HG02970 (cell line): ENCODE measurements at regions not wholly inside any gene's neighbourhood (a gene's known extent, or its start where the extent isn't known, plus 50 kb on each side); places are given as distances from the start of the nearest gene placed in this dataset.

Experiments
- ATAC-seq: cut with Tn5 transposase; IDR thresholded peaks from one replicate; pipeline ENCODE4 v1.9.1; 2021; ENCODE audit warnings: mild to moderate bottlenecking, moderate library complexity, moderate number of reproducible peaks; ENCODE audit not compliant: unreplicated experiment, low FRiP score

- no peak for ATAC-seq
These were observed 89.2 kb upstream of the MYCN start for GRCh38 chr2:15851076-15851693.

- ATAC-seq, result no peak
These were observed 87.5 kb upstream of the MYCN start for GRCh38 chr2:15852811-15853210.

DNA sequence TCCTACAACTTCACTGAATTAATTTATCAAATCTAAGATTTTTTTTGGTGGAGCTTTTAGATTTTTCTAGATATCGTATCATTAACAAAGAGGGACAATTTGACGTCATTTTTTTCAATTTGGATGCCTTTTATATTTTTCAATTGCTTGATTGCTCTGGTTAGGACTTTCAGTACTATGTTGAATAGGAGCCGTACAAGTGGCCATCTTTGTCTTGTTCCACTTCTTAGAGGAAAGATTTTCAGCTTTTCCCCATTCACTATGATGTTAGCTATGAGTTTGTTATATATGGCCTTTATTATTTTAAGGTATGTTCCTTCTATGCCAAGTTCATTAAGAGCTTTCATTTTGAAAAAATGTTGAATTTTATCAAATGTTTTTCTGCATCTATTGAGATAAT lies 86.4 kb upstream of the MYCN start:
- ATAC-seq, result no peak

DNA sequence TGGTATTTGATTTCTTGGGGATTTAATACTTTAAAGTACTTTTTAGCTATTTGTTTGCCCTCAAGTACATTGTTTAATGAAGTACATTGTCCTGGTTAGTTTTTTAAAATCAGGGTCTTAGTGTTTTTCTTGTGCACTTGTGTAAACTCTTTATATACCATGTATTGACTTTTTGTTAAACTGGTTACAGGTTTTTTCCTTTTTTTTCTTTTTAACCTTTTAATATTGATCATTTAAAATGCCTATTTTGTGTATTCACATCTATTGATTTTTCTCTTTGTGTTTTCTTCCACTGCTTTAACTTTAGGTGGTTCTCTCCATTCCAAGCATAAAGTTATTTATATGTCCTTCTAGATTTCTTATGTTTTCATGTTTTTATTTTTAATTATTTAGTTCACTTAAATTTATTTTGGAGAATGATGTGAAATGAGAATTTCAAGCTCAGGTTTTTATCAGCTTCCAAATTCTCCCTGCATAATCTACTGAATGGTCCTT lies 84.5 kb upstream of the MYCN start:
- ATAC-seq, result no peak

GRCh38 chr2:15856318-15856717 lies 84.0 kb upstream of the MYCN start:
- no peak for ATAC-seq

DNA sequence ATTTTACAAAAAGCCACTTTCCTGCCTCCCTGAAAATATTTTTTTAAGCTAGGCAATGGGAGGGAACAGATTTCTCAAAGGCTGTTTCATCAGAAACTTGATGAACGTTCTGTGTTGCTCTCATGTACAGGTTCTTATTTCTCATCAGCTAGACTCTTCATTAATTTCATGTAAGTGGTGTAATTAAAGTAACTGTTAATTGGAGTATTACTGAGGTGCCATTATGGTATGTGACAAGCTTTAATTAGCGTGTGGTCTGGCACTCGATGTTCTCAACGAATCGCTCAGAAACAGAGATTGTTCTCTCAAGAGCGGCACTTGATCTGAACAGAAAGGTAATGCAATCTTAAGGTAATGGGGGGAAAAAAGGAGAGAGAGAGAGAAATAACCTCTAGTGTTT lies 81.9 kb upstream of the MYCN start:
- ATAC-seq, result no peak

DNA sequence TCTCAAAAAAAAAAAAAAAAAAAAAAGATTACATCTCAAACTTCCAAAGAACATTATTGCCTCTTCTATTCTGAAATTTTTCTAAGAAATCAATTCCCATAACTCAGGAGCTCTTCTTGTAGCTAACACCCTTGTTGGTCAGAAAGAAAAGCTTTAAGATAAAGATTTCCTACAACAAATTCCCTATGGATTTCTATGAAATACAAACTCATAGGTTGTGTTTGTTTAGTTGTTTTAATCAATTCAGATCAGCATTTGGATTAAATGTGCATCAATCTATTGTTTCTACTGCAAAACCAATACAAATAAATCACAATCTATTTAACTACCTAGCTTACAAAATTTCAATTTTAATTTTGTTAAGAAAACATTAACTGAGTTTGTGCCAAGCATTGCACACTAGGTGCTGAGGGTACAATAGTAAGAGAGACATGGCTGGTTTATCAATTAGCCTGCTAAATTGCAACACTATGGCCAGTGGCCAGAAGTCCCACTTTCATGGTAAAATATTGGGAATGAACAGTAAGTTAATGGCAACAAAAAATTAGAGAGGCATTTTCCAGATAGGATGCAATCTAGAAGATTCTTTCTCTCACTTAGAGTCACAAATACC lies 80.2 kb upstream of the MYCN start:
- ATAC-seq, result no peak

DNA sequence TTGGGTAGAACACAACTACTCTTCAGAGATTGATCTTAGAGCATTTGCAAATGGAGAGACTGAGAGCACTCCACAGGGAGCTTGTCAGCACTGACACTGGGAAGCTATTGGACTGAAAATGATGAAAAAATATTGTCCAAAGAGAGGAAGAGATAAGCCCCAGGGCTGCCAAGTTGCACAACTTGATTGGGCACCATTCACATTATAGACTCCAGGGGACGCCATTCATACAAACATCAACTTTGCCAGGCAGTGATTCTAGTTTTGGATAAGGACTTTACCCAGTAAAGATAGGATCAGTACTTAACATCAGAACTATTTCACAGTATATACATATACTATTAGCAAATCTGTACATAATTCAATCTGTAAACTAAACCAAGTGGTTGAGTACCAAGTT lies 79.6 kb upstream of the MYCN start:
- no peak for ATAC-seq

DNA sequence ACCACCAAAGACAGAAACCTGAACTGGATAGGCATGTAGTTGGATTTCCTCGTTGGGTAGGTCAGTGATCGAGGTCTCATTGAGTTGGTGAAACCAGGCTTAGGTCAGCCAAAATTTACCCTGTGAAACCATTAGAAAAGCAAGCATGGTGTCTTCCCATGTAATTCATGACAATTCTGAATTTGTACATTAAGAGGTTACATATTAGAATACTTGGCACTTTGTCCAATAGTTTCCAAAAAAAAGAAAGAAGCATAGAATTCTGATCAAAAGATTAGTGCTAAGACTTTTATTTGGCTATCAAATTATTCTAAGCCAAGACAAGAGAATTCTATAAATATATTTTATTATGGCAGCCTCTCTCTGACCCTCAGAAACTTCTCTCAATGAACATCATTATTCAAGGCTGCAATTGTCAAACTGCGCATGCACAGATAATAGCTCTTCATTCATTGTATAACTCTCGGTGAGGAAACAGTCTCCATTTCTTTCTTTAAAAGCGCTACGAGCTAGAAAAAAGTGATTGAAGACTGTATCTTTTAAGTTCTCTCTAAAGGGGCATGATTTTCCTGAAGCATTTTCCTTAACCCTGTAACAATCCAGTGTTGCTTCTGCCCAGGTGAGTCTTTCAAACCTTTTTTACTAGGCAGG lies 79.1 kb upstream of the MYCN start:
- no peak for ATAC-seq

GRCh38 chr2:15861898-15862297 lies 78.5 kb upstream of the MYCN start:
- ATAC-seq, result no peak

GRCh38 chr2:15863089-15863488 lies 77.3 kb upstream of the MYCN start:
- ATAC-seq, result no peak

DNA sequence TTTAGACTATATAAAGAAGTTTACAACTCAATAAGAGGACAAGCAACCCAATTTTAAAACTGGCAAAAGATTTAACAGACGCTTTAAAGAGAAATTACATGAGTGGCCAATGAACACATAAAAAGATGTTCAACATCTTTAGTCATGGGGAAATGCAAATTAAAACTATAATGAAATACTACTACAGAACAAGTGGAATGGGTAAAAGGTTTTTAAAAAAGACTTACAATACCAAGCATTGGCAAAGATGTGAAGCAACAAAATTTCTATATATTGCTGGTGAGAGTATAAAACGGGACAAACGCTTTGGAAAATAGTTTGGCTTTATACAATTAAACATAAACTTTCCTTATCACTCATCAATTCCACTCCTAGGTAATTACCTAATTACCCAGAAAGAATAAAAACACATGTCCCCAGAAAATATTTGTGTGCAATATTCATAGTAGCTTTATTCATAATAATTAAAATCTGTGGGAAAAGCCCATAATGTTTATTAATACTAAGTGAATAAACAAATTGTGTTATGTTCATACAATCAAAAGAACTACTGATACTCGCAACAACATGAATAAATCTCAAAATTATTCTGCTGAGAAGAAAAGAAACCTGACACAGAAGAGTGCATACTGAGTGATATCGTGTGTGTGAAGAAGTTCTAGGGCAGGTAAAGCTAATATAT lies 76.7 kb upstream of the MYCN start:
- ATAC-seq, result no peak

DNA sequence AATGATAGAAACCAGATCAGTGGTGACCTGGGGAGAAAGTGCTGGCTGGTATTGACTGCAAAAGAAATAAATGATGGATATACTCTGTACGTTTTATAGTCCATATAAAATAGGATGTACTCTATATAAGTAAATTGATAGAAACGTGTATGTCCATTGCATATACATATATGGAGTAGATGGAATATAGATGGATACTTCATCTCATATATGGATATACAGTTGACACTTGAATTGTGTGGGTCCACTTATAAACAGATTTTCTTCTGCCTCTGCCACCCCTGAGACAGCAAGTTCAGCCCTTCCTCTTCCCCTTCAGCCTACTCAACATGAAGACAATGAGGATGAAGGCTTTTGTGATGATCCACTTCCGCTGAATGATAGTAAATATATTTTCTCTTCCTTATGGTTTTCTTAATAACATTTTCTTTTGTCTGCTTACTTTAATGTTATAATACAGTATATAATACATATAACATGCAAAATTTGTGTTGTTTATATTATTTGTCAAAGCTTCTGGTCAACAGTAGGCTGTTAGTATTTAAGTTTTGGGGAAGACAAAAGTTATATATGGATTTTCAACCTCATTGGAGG lies 76.1 kb upstream of the MYCN start:
- no peak for ATAC-seq

DNA sequence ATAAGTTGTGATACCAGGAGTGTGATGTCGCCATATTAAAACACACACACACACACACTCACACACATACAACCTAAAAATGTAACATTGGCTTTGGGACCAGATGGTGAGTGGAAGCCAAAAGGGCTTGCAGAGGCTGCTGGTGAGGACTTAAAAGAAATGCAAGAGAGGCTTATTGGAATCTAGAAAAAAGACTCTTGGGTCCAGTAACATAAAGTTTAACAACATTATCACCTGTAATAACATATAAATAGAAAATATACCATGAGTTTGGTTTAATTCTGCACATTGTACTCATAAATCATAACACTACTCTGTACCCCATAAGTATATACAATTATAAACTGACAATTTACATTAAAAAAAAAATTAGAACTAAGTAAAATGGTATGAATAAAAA lies 74.4 kb upstream of the MYCN start:
- no peak for ATAC-seq

GRCh38 chr2:15866563-15867193 lies 73.7 kb upstream of the MYCN start:
- no peak for ATAC-seq

- no peak for ATAC-seq
These were observed 72.9 kb upstream of the MYCN start for GRCh38 chr2:15867194-15868171.

DNA sequence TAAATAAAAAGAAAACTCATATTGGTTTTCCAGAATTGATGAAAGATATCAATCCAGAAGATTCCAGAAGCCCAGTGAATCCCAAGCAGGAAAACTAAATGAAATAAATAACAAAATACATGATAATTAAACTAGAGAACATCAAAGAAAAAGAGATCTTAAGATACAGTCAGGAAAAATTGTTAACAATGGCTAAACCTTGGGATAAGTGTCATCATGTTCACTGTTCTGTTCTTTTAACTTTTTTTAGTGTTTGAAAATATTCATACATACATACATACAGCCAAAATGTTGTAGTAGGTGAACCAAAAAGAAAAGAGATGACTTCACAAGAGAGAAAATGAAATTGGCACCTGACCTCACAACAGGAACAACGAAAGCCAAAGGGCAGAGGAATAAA lies 72.2 kb upstream of the MYCN start:
- ATAC-seq, result no peak

- no peak for ATAC-seq
These were observed 71.6 kb upstream of the MYCN start for GRCh38 chr2:15868704-15869103.

- no peak for ATAC-seq
These were observed 71.0 kb upstream of the MYCN start for GRCh38 chr2:15869396-15869795.
